GOT3 (cell line): ENCODE measurements at regions not wholly inside any gene's neighbourhood (a gene's known extent, or its start where the extent isn't known, plus 50 kb on each side); places are given as distances from the start of the nearest gene placed in this dataset.
A peak's percentile ranks its signal among the peaks of the same experiment; 100 is the strongest.
"Not testable (repeated sequence)": the region's sequence is repeated elsewhere in the genome, so short reads cannot be mapped to it uniquely, and the experiment has no call there.

Source experiments
- DNase-seq: peaks from one replicate; lab custom pipeline; 2025; ENCODE audit warnings: mixed read lengths; lab: John Stamatoyannopoulos, UW

DNA sequence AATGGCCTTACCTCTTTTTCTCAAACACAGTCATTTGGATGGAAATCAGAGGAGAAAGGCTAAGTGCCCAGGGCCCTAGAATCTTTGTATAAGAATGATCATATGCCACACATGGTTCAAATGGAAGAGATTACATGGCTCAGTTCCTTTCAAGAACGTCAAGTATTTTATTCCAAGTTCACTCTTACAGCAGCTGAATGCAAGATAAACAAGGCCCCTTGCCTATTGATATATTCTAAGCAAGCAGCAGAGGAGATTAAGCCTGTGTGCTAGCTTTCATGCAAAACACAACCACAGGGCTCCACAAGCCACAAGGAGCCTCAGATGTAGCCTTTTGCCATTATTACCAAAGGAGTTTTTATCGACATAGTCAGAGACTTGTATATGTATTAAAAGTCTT lies 55.3 kb upstream of the SLCO6A1 start:
- DNase-seq: no peak

DNA sequence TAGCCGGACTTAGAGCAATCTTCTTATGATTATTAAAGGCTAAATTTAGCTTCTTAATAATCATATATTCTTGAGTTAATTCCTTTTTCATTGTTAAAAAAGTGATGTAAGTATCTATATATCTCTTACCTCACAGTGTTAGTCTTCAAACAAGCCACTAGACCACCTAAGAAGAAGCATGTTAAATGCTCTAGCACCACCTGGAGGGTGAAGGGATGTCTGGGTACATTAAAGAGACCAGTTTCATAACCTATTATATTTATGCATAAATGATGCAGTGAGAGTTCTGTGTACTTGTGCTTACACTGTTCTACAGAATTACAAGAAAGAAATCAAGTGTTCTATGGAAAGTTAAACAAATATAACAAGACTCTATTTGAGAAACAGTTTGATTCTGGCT lies 55.9 kb upstream of the SLCO6A1 start:
- DNase-seq: no peak

DNA sequence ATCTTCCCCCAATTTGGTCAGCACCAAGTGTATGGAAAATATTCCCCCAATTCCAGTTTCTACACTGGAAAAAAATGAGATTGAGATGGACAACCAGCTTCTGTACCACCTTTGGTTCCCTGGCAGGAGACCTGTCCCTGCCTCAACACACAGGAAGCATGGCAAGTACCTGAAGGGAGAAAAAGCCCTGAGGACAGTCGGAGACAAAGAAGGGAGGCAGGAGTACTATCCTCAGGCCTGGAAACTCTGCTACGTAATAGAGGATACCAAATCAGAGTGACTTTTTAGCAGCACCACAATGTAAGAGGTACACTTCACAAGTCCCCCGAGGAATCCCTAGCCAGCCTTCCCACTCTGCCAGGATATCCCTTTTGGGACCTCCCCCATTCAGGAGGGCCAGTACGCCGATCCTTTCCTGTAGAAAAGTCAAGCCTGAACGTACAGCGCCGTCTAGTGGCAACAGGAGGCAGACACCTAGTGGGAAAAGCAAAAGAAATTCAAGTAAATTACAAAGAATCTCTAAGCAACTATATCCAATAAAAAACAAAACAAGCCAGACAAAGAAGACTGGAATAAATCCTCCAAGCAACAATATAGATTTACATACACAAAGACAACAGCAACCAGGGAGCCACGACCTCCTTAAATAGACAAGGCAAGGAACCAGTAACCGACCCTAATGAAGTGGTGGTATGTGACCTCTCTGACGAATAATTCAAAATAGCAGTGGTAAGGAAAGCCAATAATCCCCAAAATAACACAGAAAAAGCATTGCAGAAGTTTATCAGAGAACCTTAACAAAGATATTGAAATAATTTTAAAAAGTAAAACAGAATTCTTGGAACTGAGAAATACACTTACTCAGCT lies 63.3 kb upstream of the SLCO6A1 start:
- peak; percentile 3 for DNase-seq

DNA sequence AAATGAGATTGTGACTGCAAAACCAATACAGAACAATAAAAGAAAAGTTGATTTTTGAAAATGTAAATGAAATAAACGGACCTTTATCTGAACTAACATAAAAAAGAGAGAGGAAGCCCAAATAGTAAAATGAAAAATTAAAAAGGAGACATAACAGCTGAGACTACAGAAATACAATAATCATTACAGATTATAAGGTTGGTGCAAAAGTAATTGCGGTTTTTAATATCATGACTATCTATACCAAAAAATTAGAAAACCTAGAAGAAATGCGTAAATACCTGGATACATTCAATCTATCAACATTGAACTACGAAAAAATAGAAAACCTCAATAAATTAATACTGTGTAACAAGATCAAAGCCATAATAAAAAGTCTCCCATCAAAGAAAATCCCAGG lies 71.9 kb upstream of the SLCO6A1 start:
- no peak for DNase-seq

DNA sequence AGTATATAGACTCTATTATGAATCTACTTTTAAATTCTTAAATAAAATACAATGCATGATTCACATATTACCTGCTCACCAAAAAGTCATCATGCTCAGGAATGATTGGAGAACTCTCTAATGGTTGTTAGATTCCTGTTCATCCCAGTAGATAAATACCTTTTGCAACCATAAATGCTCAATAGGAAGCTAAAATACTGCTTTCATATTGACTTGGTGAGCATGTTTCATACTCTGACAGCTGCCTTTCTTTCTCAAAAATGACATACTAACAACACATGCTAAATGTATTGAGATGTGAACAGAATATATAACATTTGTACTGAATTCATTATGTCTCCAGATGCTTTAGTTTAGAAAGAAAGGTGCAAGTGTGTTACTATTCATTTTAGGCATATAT lies 79.6 kb upstream of the SLCO6A1 start:
- DNase-seq: no peak

DNA sequence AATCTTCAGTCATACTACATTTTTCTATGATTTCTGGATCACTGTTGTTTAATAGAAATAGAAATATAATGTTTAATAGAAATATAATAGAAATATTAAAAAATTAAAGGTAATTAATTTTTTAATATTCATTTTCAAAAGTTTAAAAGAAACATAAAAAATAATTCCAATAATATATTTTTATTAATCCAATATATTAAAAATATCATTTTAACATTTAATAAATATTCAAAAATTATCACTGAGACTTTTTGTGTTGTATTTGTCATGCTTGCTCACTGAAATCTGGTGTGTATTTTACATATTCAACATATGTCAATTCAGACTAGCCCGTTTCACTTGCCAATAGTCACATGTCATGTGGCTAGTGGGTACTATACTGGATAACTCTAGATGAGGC lies 80.6 kb upstream of the SLCO6A1 start:
- no peak for DNase-seq

DNA sequence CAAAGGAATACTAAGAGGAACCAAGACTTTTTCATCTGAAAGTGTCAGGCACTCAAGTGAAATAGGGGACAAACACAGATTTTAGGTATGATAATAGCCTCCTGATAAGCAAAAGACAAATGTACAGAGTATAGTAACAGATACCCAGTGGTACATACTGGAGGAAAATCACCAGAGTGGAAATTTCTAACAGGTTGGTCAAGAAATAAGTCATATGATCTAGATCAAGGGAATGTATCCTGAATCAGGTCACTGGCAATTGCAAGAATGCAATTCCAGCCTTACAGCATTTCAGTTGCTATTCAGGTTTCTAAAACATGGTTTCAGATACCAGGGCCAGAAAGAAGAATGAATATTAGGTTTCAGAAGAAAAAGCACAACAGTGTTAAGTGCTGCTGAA lies 82.2 kb upstream of the SLCO6A1 start:
- no peak for DNase-seq

DNA sequence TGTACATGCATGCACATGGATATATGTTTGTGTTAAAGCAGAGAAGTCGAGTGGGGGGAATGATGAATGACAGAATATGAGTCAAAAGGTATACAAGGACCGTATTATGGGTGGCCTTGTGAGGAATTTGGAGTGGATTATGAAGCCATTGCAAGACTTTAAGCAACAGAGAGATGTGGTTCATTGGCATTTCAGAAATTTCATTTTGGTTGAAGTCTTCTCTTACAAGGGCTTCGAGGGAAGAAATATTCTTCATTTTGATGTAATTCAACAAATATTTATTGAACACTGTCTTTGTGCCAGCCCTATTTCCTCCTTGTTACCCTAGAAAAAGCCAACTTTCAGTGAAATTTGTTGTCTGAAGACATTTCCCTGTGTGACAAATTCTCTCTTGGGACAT lies 83.9 kb upstream of the SLCO6A1 start:
- no peak for DNase-seq

DNA sequence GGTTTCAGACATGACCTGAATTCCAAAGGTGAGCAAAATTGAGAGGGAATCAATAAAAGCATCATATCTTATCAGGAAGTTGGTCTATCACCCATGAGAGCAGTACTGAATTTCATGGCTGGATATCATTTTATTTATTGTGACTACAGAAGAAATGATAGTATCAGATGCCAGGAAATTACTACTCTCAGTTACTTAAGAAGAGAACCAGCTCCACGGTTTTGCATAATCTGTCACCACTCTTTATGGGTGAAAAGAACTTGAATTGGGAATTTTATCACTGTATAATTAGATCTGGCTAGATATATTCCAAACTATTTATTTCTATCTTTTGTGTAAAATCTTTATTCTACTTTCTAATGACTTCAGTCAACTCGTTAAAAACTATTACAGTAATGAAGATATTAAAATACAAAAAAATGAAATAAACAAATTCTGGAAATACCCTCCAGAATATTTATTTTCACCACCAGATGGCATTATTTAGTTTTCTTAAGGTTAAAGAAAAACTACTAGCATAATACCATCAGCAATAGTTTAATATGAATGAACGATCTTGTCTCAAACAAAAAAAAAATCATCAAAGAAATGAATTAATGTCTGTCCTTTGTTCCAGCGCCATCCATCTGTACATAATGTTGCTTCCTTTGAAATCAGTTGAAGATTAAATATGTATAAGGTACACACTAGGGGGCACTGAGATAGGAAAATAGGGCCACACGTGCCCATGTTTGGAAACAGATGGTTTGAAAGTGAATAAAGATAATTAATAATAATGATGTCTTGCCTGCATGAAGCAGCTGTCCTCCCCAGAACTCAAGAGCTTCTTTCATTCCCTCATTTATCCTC lies 84.7 kb upstream of the SLCO6A1 start:
- no peak for DNase-seq

DNA sequence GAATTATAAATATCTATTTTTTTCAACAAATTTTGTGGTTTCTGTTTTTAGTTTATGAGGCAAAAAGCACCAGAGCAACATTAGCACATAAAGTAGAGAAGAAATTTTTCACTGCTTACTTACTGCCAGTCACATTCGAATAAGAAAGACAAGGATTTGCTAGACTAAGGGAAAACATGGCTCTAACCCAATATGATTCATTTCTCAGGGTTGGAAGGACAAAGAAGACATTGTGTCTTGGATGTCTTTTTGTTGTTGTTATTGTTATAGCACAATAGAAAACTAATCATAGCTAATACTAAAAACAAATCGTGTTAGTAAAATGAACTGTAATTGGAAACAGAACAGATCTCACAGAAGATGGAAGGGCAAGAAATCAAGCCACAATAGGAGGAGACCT lies 90.9 kb upstream of the SLCO6A1 start:
- no peak for DNase-seq

DNA sequence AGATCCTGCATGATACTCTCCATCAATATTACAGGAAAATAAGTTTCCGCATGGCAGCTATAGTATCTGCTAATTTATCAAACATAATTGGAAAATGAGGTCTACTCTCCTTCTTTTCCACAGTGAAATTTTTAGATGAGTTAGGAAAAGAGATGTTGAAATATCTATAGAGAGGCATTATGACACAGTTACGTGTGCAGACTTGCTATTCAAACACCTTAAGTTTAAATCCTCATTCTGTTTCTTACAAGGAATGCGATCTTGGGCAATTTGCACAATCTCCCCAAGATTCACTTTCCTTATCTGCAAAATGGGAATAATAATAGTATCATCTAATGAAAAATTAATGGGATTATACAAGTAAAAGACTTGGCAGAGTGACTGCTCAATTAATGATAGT lies 91.7 kb upstream of the SLCO6A1 start:
- no peak for DNase-seq

DNA sequence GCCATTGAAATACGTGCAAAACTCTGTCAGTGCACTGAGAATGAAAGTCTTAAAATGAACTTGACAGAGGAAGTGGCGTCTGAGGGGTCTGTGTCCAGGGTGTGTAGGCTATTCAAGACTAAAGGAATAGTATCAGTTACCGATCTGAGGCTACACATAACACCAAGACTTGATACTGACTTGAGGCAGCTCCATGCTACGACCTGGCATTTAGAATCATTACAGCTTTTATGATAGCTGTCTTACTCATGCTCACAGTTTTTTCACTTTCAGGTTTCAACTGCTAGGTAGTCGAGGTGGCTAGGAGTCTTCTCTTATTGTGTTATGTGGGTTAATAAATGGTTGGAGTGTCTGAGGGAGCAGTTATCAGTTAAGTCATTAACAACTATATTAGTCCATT lies 92.8 kb upstream of the SLCO6A1 start:
- no peak for DNase-seq

DNA sequence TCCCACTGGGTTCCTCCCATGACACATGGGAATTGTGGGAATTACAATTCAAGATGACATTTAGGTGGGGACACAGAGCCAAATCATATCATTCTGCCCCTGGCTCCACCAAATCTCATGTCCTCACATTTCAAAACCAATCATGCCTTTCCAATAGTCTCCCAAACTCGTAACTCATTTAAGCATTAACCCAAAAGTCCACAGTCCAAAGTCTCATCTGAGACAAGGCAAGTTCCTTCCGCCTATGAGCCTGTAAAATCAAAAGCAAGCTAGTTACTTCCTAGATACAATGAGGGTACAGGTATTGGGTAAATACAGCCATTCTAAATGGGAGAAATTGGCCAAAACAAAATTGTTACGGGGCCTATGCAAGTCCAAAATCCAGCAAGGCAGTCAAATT lies 93.8 kb upstream of the SLCO6A1 start:
- DNase-seq: not testable (repeated sequence)

DNA sequence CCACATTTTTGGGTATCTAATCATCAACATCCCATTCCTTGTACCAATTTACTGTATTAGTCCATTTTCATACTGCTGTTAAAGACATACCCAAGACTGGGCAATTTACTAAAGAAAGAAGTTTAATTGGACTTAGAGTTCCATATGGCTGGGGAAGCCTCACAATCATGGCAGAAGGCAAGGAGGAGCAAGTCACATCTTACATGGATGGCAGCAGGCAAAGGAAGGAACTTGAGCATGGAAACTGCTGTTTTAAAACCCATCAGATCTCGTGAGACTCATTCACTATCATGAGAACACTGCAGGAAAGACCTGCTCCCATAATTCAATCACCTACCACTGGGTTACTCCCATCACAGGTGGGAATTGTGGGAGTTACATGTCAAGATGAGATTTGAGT lies 95.4 kb upstream of the SLCO6A1 start:
- DNase-seq: no peak

DNA sequence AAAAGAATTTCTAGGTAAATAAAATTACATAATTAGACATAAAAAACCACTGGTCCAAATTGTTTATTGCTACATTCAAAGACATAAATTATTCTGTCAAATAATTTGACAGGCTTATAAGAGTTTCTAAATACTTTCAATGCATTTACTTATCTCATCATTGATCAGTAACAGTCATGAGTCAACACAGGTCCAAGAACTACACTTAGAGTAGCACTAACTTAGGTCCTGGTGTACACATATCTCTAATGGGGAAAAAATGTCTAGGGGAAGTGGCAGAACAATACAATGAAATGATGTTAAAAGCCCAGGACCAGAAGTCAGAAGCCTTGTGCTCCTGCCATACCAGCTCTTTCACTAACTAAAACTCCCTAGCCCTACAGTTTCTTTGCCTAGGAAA lies 96.5 kb upstream of the SLCO6A1 start:
- no peak for DNase-seq

DNA sequence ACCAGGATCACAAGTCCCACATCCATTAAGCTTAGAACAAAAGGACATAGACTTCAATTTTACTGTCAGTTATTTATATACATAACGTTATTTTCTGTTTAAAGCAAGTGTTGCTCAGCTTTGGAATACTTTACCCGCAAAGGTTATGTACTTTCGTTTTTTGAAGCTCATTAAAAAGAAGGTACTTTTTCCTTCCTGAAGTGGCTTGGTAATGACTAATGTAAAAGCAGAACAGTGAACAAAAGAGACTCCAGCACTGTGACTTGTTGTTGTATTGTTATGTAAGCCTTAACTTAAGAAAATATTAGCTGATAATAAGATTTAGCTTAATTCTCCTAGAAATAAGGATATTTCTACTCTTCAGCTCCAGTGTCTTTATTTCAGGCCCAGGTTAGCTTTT lies 97.3 kb upstream of the SLCO6A1 start:
- DNase-seq: no peak

DNA sequence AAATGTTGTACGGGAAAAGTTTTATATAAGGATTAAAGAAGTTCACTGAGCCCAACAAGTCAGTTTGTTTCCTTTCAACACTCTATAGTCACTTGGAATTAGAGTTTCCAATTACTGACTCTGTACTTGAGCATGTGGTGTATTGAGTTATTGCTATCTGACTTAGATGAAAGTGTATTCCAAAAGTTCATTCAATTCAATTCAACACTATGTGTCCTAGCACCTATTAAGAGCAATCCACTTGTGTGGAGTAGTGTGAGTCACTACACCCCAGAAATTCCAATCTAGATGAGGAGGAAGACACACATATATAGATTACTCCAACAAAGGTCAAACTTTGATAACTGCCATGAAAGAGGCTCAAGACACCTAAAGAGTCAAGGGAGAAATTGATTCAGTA lies 98.2 kb upstream of the SLCO6A1 start:
- DNase-seq: no peak

DNA sequence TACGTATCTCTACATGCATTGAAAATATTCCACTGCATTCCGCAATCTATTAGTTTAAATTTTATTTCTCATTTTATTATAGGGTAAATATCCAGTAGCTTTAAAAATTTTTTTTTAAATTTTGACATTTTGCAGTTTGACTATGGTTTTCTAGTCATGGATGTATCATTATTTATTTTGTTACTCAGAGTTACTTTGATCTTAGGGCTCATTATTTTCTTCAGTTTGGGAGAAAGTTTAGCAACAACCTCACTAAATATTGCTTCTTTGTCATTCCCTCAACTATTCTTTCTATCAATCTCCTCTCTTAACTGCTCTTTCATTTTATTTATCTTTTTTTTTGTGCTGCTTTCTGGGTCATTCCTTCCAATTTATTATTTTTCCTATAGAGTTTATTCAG lies 100.5 kb upstream of the SLCO6A1 start:
- DNase-seq: no peak

DNA sequence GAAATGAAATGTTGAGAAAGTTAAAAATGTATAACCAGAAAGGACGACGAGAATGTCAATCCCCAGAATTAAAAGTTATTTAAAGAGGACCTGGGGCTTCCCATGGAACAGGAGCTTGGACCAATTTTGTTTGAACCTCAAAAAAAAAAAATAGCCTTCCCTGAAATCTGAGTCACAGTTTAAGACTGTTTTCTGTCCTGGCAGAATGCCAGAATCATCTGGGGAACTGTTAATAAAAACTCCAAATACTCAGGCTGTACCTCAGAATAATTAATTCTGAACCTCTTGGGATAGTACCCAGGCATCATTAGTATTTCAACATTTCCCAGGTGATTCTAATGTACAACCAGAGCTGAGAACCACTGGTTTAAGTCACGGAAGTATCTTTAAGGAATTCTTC lies 102.2 kb upstream of the SLCO6A1 start:
- no peak for DNase-seq

DNA sequence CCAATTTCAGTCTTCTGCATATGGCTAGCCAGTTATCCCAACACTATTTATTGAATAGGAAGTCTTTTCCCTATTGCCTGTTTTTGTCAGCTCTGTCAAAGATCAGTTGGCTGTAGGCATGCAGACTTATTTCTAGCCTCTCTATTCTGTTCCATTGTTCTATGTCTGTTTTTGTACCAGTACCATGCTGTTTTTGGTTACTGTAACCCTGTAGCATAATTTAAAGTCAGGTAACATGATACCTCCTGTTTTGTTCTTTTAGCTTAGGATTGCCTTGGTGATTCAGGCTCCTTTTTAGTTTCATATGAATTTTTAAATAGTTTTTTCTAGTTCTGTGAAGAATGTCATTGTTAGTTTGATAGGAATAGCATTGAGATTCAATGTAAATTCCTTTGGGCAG lies 104.9 kb upstream of the SLCO6A1 start:
- no peak for DNase-seq

DNA sequence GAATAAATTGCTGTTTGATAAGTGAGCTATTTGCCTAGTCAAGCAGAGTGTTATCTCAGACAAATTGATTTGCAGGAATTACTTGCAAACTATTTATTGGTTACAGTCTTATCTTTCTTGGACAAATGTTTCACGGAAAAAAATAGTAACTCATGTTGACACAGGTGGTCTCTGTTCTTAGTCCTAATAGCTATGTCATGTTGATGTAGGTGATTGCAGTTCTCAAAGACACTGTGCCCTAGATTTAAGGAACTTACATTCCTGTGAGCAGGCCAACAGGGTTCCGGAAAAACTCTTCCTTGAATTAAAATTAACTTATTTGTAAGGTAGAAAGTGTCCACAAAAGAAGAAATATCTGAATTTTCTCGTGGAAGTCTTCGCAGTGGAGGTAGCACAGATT lies 109.6 kb upstream of the SLCO6A1 start:
- DNase-seq: no peak

DNA sequence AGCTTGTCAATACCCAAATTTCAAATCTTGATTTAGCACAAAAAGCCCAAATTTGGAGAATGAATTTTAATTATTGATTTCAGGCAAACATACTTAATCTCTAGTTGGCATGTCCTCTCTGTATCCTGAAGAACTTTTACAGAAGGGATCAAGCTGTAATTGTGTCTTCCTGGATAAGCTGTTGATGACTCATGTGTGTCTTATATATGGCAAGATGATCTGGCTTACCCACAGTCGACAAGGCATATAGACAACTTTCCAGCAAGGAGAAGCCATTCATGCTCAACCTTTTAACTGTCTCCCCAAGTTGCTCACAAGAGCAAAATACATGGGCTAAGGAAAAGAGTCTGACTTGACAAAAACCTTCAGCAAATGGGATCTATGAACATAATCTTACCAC lies 112.5 kb upstream of the SLCO6A1 start:
- DNase-seq: no peak

DNA sequence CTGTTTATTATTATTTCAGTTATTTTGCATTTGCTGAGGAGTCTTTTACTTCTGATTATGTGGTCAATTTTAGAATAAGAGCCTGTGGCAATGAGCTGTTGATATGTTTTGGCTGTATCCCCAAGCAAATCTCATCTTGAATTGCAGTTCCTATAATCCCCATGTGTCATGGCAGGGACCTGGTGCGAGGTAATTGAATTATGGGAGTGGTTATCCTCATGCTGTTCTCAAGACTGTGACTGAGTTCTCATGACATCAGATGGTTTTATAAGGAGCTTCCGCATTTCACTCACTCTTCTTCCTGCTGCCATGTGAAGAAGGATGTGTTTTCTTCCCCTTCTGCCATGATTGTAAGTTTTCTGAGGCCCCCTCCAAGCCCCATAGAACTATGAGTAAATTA lies 114.9 kb upstream of the SLCO6A1 start:
- DNase-seq: no peak
